ENCODE measurements at regions not wholly inside any gene's neighbourhood (a gene's known extent, or its start where the extent isn't known, plus 50 kb on each side); places are given as distances from the start of the nearest gene placed in this dataset.

DNA sequence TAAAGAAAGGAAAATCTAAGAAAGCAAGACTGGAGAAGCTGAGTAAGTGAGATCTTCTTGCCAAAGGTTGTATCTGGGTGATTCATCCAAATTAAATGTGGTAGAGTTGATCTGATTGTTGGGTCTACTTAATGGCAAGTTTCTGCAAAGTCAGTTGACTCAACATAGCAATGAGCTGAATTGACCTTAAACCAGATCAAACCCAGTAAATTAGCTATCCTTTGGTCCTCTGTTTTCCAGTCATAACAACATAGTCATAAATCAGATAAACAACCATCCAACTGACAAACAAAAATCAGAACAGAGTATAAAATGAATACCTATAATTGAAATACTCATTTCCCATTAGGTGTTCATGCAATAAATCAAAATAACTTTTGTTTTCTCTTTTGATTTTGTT lies 142.6 kb upstream of the CFAP20DC start:
- TF ChIP-seq, protein P1, sequence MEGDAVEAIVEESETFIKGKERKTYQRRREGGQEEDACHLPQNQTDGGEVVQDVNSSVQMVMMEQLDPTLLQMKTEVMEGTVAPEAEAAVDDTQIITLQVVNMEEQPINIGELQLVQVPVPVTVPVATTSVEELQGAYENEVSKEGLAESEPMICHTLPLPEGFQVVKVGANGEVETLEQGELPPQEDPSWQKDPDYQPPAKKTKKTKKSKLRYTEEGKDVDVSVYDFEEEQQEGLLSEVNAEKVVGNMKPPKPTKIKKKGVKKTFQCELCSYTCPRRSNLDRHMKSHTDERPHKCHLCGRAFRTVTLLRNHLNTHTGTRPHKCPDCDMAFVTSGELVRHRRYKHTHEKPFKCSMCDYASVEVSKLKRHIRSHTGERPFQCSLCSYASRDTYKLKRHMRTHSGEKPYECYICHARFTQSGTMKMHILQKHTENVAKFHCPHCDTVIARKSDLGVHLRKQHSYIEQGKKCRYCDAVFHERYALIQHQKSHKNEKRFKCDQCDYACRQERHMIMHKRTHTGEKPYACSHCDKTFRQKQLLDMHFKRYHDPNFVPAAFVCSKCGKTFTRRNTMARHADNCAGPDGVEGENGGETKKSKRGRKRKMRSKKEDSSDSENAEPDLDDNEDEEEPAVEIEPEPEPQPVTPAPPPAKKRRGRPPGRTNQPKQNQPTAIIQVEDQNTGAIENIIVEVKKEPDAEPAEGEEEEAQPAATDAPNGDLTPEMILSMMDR (IDR thresholded peaks at IDR 0.05; ENCODE audit: insufficient read depth, low read depth, low read length): no peak
- no peak for TF ChIP-seq EZH2 (IDR thresholded peaks at IDR 0.05; ENCODE audit: insufficient read depth, low read length)
